Small intestine (tissue), 7 donors: ENCODE measurements at regions not wholly inside any gene's neighbourhood (a gene's known extent, or its start where the extent isn't known, plus 50 kb on each side); places are given as distances from the start of the nearest gene placed in this dataset.
"Not testable (repeated sequence)": the region's sequence is repeated elsewhere in the genome, so short reads cannot be mapped to it uniquely, and the experiment has no call there.

Source experiments
- DNase-seq, 2 donors: peaks; one replicate each; pipeline versions ENCODE4 v3.0.0 to v3.0.0-alpha.2; 2013
- FAIRE-seq: peaks from 2 replicates; lab custom pipeline; 2012; peaks lifted over from hg19 to GRCh38; lab: Jason Lieb, UNC
- H3K27ac ChIP-seq, 3 donors: one replicate each; pipeline ENCODE4 v1.5.1; 2013; ENCODE audit warnings: low read length in 2 of 3, mild to moderate bottlenecking in 2 of 3, control low read depth in 1 of 3, inconsistent platforms in 1 of 3, low read depth in 1 of 3, moderate library complexity in 1 of 3
- H3K27me3 ChIP-seq, 3 donors: one replicate each; pipeline ENCODE4 v1.6.1; 2013; ENCODE audit warnings: low read length in 3 of 3, inconsistent platforms in 1 of 3; ENCODE audit not compliant: control insufficient read depth in 3 of 3, insufficient read depth in 3 of 3
- H3K36me3 ChIP-seq, 3 donors: one replicate each; pipeline ENCODE4 v1.6.1; 2013; ENCODE audit warnings: low read length in 3 of 3, inconsistent platforms in 1 of 3, low read depth in 1 of 3, mild to moderate bottlenecking in 1 of 3, moderate library complexity in 1 of 3; ENCODE audit not compliant: control insufficient read depth in 3 of 3, insufficient read depth in 2 of 3
- H3K4me1 ChIP-seq, 3 donors: one replicate each; pipeline ENCODE4 v1.6.1; 2013; ENCODE audit warnings: low read length in 2 of 3, inconsistent platforms in 1 of 3, low read depth in 1 of 3, mild to moderate bottlenecking in 1 of 3, moderate library complexity in 1 of 3; ENCODE audit not compliant: control insufficient read depth in 3 of 3, insufficient read depth in 2 of 3
- H3K4me3 ChIP-seq, 3 donors: one replicate each; pipeline ENCODE4 v1.5.1; 2013; ENCODE audit warnings: low read length in 3 of 3, control low read depth in 1 of 3, inconsistent platforms in 1 of 3, low read depth in 1 of 3, mild to moderate bottlenecking in 1 of 3, moderate library complexity in 1 of 3
- H3K9me3 ChIP-seq, 2 donors: one replicate each; pipeline ENCODE4 v1.6.1; 2013; ENCODE audit warnings: low read depth in 1 of 2, low read length in 1 of 2; ENCODE audit not compliant: control insufficient read depth in 2 of 2, insufficient read depth in 1 of 2
- WGBS, 3 donors: extraction: QIAGEN DNeasy Blood & Tissue Kit; methylation state at CpG; one replicate each; pipeline ENCODE4 v1.1.7; 2013; 5-methylcytosine and 5-hydroxymethylcytosine counted together
- donor health status: healthy with polysubstance abuse.
- donor health status: control.
- donor health status: control.
- donor health status: Bipolar disorder and iron deficiency.
- donor health status: healthy.

DNA sequence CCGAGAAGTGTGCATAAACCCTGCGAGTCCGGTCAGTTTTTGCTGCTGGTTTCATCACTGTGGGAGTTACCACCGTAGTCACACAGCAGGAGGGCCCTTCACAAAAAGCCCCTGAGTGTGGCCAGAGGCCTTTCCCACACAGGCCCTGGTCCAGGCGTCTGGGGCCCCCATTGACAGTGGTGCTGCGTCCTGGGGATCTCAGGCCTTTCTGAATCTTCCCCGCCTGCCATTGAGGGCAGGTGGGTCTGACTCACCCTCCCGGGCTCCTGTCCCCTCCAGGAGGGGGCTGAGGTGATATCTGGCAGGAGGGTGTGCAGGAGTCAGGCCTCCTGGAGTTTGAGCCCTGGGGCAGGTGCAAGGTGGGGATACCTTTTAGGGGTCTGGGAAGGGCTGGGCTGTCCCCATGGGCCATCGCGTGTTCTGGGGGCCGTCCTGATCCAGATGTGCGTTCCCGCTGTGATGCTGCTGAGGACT, 358.5 kb downstream of the TMEM121 start:
- Histone ChIP-seq H3K36me3 (no peaks in the 10 kb centered on the region), H3K9me3 (peaks cover 0 to 52% of the 10 kb centered on the region in 2 donors), H3K27me3 (no peaks in the 10 kb centered on the region), H3K27ac (no peak overlapping the region), H3K4me1 (no peaks in the 10 kb centered on the region), H3K4me3 (no peak overlapping the region)
- no peak for FAIRE-seq
- WGBS, 3 donors, result 53 to 78% (median 77%) methylated on average over 13 of the region's 13 CpGs
- DNase-seq, result no peak

DNA sequence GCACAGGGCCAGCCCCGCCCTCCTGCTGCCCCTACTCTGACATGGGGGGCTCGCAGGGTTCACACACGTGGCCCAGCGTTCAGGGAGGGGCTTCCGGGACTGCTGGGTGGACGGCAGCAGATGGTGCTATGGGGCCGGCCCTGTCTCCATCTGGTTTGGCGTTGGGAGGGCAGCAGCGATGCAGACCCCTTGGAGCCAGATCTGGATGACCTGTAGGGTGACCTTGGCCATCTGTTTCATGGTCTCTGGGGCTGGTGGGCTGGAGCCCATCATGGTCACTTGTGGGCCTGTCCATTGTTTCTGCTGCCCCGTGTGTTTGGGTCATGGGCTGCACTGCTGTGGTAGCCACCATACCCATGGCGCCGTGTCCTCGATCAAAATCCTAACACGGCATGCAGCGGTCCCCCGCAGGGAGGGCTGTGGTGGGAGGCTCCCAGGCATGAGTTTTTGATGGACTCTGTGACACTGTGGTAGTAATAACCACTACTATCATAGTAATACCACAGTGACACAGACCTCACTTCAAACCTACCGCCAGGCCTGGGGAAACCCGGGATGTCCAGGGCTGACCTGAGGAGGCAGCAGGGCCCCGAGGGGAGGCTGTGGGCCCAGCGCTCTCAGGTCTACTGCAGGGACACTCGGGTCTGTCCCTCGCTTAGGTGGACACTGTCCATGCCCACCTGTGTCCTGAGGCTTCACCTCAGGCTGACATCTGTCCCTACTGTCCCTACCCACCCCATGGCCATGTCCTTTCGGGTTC, 359.4 kb downstream of the TMEM121 start:
- Histone ChIP-seq H3K36me3 (no peaks in the 10 kb centered on the region), H3K4me1 (no peaks in the 10 kb centered on the region), H3K4me3 (no peak overlapping the region), H3K9me3 (peaks cover 0 to 47% of the 10 kb centered on the region in 2 donors), H3K27ac (no peak overlapping the region), H3K27me3 (no peaks in the 10 kb centered on the region)
- no peak for DNase-seq
- FAIRE-seq, result no peak
- 76 to 79% (median 77%) methylated on average over 23 of the region's 23 CpGs for WGBS, 3 donors

- not testable (repeated sequence) for H3K36me3 ChIP-seq, H3K4me3 ChIP-seq, H3K4me1 ChIP-seq, FAIRE-seq, H3K27me3 ChIP-seq, H3K27ac ChIP-seq, DNase-seq
- 69 to 81% (median 71%) methylated on average over 4 of the region's 4 CpGs for WGBS, 3 donors
- peaks cover 0 to 44% of the 10 kb centered on the region in 2 donors for H3K9me3 ChIP-seq
Measured at GRCh38 chr14:105886791-105887191, 360.4 kb downstream of the TMEM121 start.

DNA sequence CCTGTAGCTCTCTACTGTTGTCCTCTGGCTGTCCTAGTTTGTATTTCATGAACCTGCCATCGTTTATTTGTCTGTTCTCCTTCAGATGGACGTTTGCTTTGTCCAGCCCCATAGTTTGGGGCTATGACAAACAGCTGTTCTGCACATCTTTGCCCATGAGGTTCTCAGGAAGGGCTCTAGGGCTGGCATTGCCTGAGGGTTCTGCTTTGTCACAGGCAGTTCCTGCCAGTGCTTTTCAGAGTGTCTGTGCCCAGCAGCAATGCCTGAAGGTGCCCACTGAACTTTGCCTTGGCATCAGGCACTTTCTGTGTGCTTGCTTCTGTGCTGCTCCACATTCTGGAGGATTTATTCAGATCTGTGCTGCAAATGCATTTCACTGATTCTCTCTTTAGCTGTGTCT, 361.3 kb downstream of the TMEM121 start:
- Histone ChIP-seq H3K4me3 (no peak overlapping the region), H3K36me3 (no peaks in the 10 kb centered on the region), H3K27ac (no peak overlapping the region), H3K9me3 (peaks cover 0 to 42% of the 10 kb centered on the region in 2 donors), H3K27me3 (no peaks in the 10 kb centered on the region), H3K4me1 (no peaks in the 10 kb centered on the region)
- no peak for DNase-seq
- FAIRE-seq, result no peak
- 5 to 17% (median 16%) methylated on average over 2 of the region's 2 CpGs for WGBS, 3 donors

GRCh38 chr14:105888151-105888550, 361.8 kb downstream of the TMEM121 start:
- DNase-seq (no peak), FAIRE-seq (no peak)
- 75 to 86% (median 84%) methylated on average over 2 of the region's 2 CpGs for WGBS, 3 donors

GRCh38 chr14:105888784-105889665, 362.6 kb downstream of the TMEM121 start:
- Histone ChIP-seq H3K27ac (no peak overlapping the region), H3K4me1 (no peaks in the 10 kb centered on the region), H3K4me3 (no peak overlapping the region), H3K9me3 (peaks cover 0 to 39% of the 10 kb centered on the region in 2 donors), H3K27me3 (no peaks in the 10 kb centered on the region), H3K36me3 (no peaks in the 10 kb centered on the region)
- DNase-seq (no peak), FAIRE-seq (no peak)
- WGBS, 3 donors, result 79 to 85% (median 80%) methylated on average over 16 to 20 of the region's 20 CpGs

More at GRCh38 chr14:105888151-105888550, 361.8 kb downstream of the TMEM121 start:
- Histone ChIP-seq H3K4me3 (no peak overlapping the region), H3K36me3 (no peaks in the 10 kb centered on the region), H3K4me1 (no peaks in the 10 kb centered on the region), H3K9me3 (peaks cover 0 to 41% of the 10 kb centered on the region in 2 donors), H3K27me3 (no peaks in the 10 kb centered on the region), H3K27ac (no peak overlapping the region)

DNA sequence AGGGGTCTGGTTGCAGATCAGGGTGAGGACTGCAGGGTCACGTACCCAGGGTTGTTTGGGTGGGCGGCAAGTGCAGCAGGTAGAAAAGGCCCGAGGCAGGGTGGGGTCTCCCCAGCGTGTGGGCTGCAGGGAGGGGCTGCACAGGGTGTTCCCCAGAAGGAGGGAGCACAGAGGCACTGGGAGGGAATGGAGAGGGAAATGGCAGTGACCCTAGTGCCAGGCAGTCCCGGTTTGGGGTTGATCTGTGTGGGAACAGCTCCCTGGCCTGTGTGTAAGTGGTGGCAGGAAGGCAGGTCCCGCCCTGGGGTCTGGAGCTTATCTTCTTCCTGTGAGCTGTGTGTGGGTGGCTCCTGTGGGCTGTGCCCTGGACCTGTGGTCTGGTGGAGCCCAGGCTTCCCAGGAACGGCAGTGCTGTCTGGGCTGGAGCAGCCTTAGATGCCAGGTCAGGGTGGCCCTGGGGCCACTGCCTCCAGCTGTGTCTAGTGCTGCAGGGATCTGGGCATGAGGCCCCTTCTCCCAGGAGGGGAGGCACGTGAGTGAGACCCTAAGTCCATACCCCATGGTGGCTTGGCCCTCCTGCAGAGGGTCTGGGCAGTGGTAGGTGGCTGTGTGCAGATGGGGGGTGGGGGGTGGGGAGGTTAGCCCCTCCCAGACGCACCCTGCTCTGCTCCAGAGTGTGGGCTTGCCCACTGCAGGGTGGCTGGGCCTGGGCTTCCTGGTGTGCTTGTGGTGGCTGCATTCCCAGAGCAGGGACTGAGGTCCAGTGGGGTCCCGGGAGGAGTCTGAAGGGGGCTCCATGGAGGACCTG, 363.5 kb downstream of the TMEM121 start:
- Histone ChIP-seq H3K9me3 (peaks cover 0 to 39% of the 10 kb centered on the region in 2 donors), H3K4me1 (no peaks in the 10 kb centered on the region), H3K27me3 (no peaks in the 10 kb centered on the region), H3K36me3 (no peaks in the 10 kb centered on the region), H3K27ac (no peak overlapping the region), H3K4me3 (no peak overlapping the region)
- no peak for DNase-seq
- FAIRE-seq, result no peak
- WGBS, 3 donors, result 55 to 62% (median 60%) methylated on average over 10 of the region's 10 CpGs
